TTC549 (cell line): ENCODE measurements at regions not wholly inside any gene's neighbourhood (a gene's known extent, or its start where the extent isn't known, plus 50 kb on each side); places are given as distances from the start of the nearest gene placed in this dataset.
"Not testable (repeated sequence)": the region's sequence is repeated elsewhere in the genome, so short reads cannot be mapped to it uniquely, and the experiment has no call there.

ENCODE experiments used
- FAIRE-seq: peaks from 2 replicates; lab custom pipeline; 2012; peaks lifted over from hg19 to GRCh38; lab: Jason Lieb, UNC

DNA sequence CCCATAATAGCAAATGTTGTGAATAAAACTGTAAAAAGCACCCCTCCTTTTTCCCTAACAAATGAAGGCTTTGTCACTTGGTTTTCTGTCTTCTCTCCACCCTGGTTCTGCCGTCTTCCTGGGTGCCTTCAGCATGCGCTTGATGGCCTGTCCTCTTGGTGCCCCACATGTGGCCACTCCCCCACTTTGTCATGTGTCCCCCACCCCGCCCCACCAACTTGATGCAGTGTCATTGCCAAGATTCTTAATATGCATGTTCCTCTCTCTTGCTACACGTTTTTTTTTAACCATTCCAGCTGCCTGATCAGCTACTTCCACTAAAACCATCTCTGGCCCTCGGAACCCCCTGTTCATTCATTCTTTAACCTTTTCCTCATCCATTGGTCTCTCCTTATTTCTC, 340.3 kb downstream of the QKI start:
- no peak for FAIRE-seq

DNA sequence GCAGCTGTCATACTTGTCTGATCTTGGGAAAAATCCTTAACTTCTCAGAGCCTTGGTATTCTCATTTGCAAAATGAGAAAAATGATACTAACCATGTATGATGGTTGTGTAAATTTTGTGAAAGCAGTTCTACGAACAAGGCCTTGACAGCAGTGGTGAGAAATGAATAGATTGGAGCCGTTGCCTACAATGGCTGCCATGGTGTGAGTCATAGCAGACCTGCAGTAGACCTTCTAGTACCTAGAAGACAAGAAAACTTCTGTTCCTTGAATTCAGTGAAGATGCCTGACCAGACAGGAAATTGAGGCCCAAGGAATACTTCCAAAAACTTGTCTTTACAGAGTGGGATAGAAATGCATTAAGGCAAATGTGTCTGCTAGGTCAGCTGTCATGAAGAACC, 338.9 kb downstream of the QKI start:
- no peak for FAIRE-seq

DNA sequence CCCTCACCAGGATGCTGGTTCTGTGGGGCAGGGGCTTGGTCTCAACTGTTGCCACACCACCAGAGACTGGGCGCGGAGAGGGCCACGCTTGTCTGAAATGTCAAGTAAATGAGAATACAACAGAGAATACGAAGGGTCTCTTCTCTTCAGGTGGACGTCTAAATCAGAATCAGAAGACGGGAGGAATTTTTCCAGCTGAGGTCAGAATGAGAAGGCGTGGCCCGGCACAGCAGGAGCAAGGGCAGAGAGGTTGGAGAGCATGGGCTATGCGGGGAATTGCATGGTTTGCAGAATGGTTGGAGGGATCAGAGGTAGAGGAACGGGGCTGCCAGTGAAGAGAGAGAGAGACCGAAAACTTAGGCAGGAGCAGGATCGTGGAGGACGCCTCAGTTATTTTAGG, 337.9 kb downstream of the QKI start:
- no peak for FAIRE-seq

GRCh38 chr6:163751032-163751525, 336.6 kb downstream of the QKI start:
- no peak for FAIRE-seq

- no peak for FAIRE-seq
Measured at GRCh38 chr6:163750431-163751031, 336.0 kb downstream of the QKI start.

GRCh38 chr6:163748886-163749285, 334.4 kb downstream of the QKI start:
- no peak for FAIRE-seq

- no peak for FAIRE-seq
Measured at GRCh38 chr6:163748036-163748435, 333.5 kb downstream of the QKI start.

GRCh38 chr6:163747058-163747457, 332.5 kb downstream of the QKI start:
- FAIRE-seq: not testable (repeated sequence)

DNA sequence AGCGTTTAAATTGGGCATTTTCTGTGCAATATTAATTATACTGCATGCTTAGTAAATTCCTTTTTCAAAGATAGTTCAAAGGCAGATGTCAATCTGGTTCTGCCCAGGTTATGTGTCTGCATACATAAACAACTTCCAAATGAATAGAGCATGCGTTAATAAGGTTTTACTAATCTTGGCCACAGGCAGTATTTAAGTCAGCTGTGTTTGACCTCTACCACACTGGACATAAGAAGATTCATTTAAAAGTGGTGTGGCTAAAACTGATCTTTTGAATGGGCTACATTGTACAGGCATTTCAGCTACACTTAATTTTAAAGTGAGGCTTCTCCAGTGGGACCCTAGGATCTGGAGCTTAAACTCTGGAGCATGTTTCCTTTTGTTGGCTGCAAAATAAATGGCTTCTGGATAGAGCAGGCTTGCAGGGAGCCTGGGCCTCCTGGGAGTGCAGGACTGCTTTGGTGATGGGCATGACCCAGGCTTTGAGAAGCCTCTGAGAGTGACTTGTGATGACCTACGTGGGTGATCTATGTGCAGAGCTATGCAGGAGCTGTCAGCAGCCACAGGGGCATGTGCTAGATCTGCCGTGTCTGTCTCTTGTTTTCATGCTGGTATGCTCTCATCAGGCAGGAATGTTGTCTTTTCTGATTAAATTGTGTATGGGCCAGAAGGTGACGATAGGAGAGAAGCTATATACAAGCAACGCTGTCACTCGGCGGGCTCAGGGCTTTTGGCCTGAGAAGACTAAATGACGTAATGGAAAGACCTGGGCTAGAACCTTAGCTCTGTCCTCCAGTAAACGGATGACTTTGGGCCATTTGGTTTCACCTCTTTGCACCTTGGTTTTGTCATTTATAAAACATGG, 331.2 kb downstream of the QKI start:
- no peak for FAIRE-seq

DNA sequence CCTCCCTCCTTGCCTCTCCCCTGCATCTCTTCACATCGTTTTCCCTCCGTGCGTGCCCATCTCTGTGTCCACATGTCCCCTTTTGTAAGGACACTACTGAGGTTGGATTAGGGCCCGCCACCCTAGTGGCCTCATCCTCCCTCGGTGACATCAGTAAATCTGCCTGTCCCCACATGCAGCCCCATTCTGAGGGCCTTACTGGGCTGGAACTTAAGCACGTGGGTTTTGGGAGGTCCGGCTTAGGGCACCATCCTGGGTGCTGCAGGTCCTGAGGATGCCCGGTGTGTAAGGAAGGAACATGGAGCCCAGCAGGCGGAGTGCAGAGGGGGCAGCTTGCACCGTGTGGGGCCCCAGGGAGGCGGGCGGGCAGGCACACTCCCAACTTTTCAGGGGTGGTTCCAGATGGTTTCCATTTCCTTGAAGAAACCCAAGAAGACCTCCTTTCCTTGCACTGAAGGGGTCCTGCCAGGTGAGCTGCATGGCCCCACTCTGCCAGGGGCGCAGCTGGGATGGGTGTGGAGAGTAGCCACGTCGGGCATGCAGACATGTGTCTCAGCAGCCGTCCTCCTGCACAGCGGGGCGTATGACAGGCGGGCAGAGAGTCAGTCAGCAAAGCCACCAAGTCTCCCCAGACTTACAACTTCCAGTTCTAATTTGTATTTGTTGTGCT, 329.9 kb downstream of the QKI start:
- FAIRE-seq: no peak

GRCh38 chr6:163743796-163744195, 329.3 kb downstream of the QKI start:
- FAIRE-seq: no peak

DNA sequence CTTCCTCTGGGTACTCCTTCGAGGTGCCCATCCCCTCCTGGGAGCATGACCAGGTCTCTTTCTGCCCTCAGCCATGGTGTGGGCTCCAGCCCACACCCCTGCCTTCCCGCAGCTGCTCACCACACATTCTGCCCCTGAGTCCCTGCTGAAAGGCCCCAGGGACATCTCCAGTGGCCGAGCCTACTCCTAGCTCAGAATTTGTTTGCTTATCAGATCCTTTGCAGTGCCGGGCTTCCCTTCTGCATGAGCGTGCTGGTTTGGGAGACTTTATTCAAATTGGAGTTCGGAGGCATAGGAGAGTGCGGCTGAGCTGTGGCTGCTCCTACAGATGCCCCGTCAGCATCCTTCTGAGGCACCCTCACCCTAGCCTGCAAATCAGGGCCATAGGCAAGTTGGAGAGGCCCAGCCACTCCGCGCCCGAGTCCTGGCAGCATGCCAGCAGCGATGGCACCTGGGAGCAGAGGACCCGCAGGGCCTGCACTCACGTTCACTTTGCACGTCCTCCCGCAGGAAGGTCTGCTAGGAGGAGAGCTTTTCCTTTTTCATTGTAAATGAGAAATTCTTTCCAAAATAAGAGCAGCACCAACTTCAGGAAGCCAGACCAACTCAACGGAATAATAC, 327.3 kb downstream of the QKI start:
- FAIRE-seq: no peak

GRCh38 chr6:163741342-163741741, 326.8 kb downstream of the QKI start:
- no peak for FAIRE-seq

- FAIRE-seq: no peak
Measured at GRCh38 chr6:163739966-163740365, 325.4 kb downstream of the QKI start.

DNA sequence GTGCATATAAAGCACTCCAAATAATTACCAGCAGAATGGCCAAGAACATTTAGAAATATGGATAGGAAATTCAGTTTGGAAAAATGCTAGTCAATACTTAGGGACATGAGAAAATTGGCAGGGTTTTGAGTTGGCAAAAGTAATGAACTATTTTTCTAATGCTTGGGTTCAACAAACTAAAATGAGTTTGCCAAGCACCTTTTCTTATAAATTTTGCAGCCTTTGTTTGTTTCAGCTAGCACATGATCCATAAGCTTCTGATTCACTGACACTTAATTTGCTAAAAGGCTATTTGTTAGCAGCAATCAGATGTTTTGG, 324.8 kb downstream of the QKI start:
- FAIRE-seq: no peak

DNA sequence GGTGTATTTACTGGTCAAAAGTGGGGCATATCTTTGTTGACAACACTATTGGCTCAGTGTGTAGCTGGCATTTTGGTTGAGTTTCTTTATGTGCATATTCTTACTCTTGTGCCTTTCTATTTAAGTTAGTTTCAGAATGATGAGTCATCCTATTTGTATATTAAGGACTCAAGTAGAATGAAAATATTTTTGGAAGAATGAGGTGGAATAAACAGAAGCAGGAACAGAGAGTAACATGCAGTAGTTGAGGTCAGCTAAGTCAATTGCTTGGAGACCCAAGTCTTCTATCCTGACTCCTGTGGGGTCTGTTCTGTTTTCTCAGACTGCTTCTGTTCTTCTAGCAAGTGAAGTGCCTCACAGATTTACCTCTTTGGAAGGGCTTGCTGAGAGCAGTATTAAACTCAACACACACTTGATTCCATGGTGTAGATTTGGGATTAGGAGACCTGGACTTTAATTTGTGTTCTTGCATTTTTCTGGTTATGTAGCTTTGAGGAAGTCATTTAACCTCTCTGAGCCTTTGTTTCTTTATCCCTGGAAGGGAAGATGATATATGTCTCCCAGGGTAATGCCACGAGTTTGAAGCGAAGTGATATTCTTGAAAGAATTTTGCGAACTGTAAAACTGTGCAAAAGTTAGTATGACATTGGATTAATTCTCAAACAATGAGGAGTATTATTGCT, 324.3 kb downstream of the QKI start:
- FAIRE-seq: no peak

- no peak for FAIRE-seq
Measured at GRCh38 chr6:163738304-163738703, 323.8 kb downstream of the QKI start.

DNA sequence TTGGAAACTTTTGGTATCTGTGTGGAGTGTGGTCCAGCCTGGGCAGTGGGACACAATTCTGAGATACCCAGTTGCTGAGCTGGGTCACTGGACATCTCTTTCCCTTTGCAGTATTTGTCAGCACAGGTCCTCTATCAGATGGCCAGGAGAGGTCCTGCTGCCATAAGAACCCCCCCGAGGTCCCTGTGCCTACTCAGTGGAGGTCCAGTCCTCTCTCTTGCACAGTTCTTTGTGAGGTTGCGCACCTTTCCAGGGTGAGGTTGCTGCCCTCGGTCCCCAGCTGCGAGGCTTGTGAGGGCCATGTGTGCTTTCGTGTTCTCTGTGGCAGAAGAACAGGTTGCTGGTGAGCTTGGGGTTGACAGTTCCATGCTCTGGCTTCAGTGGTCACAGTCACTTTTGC, 320.6 kb downstream of the QKI start:
- no peak for FAIRE-seq

- FAIRE-seq: no peak
Measured at GRCh38 chr6:163733061-163733460, 318.5 kb downstream of the QKI start.

GRCh38 chr6:163732479-163732878, 318.0 kb downstream of the QKI start:
- no peak for FAIRE-seq

DNA sequence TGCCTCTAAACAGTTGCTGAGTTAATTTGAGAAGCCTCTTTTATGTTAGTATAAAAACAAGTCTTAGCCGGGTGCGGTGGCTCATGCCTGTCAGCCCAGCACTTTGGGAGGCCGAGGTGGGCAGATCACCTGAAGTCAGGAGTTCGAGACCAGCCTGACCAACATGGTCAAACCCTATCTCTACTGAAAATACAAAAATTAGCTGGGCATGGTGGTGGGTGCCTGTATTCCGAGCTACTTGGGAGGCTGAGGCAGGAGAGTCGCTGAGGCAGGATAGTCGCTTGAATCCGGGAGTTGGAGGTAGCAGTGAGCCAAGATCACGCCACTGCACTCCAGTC, 317.5 kb downstream of the QKI start:
- FAIRE-seq: not testable (repeated sequence)

DNA sequence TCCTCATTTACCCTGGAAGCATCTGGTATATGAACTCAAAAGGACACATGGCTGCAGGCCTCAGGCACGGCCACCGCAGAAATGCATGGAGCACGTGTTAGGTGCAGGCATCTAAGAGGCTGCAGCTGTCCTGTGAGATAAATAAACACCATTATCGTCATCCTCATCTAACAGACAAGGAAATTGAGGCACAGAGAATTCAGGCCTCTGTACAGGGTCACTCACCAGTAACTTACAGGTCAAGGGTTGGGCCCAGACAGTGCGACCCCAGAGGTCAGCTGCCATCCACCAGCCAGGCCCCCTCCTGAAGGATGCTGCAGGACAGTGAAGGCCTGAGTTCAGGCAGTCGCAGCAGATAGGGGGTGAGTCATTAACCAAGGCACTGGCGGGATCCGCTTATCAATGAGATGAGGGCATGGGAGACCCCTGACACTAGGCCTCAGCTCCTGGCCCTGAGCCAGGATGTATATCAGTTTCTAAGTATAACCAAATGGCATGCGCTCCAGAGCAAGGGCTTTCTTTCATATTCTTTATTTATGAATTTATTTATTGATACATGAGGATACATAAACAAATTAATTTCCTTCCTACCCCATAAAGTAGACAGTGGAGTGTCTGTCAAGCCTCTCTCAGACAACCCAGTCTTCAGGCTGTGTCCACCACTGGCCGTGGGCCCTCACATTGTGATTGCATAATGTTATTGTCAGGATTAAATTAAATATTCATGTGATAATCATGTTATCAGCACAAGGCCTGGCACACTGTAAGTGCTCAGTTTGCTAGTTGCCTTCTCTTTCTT, 316.9 kb downstream of the QKI start:
- FAIRE-seq: no peak
